ENCODE measurements at regions not wholly inside any gene's neighbourhood (a gene's known extent, or its start where the extent isn't known, plus 50 kb on each side); places are given as distances from the start of the nearest gene placed in this dataset.

GRCh38 chr6:106856227-106856874, 118.2 kb downstream of the CD24 start:
- H3K4me2 ChIP-seq (replicated peaks; ENCODE audit: low read depth, low read length, poor library complexity, severe bottlenecking), result no peak overlapping the region
- ATAC-seq (ENCODE audit: low read depth), result no peak
- no peaks in the 10 kb centered on the region for H3K4me1 ChIP-seq (ENCODE audit: control insufficient read depth in 2 of 2, insufficient read depth in 2 of 2, low read length in 2 of 2)
- H3K36me3 ChIP-seq (replicated peaks in 1 of 2; ENCODE audit: control extremely low read depth in 1 of 2, control insufficient read depth in 1 of 2, extremely low read depth in 1 of 2, insufficient read depth in 2 of 2, low read length in 1 of 2), result no peaks in the 10 kb centered on the region
- H4K20me1 ChIP-seq (ENCODE audit: control insufficient read depth, insufficient read depth, low read length, poor library complexity, severe bottlenecking), result no peaks in the 10 kb centered on the region
- CTCF ChIA-PET, result no interaction called here
- no peaks in the 10 kb centered on the region for H3K27me3 Mint-ChIP-seq
- no peak overlapping the region for H2AFZ ChIP-seq (ENCODE audit: insufficient read depth, low read depth, low read length, poor library complexity, severe bottlenecking)
- DNase-seq, result no peak
- H3K27ac ChIP-seq (ENCODE audit: low read length in 2 of 2), result no peak overlapping the region
- no peak overlapping the region for H3K27ac Mint-ChIP-seq
- intact Hi-C loops (cut with micrococcal nuclease), result no loop called here
- WGBS (ENCODE audit: insufficient coverage), result 92% methylated on average over 5 of the region's 9 CpGs
- no peaks in the 10 kb centered on the region for H3K27me3 ChIP-seq (replicated peaks in 1 of 4; ENCODE audit: control extremely low read depth in 1 of 4, control insufficient read depth in 3 of 4, insufficient read depth in 4 of 4, low read length in 3 of 4)
- H3K9ac ChIP-seq (ENCODE audit: low read length), result no peak overlapping the region
- POLR2A ChIA-PET, result no interaction called here
- no peak for TF ChIP-seq CTCF (IDR thresholded peaks at IDR 0.05)
- TF ChIP-seq EZH2 (IDR thresholded peaks at IDR 0.05; ENCODE audit: borderline replicate concordance, insufficient read depth, low read depth, low read length, poor library complexity, severe bottlenecking), result no peak
- peaks cover 4 to 21% (median 20%) of the 10 kb centered on the region in 3 donors for H3K9me3 ChIP-seq (ENCODE audit: control extremely low read depth in 1 of 3, control insufficient read depth in 2 of 3, insufficient read depth in 1 of 3, low read length in 2 of 3)
- H3K9me3 Mint-ChIP-seq (ENCODE audit: insufficient read depth), result peaks cover 6% of the 10 kb centered on the region
- no peaks in the 10 kb centered on the region for H3K79me2 ChIP-seq (ENCODE audit: control insufficient read depth, insufficient read depth, low read length)
- H3K4me1 Mint-ChIP-seq, result peaks cover 1% of the 10 kb centered on the region
- no peak overlapping the region for H3K4me3 ChIP-seq (ENCODE audit: control extremely low read depth in 1 of 5, extremely low read depth in 1 of 5, insufficient read depth in 1 of 5, low read depth in 2 of 5, low read length in 4 of 5)
- no peak overlapping the region for H3K4me3 Mint-ChIP-seq

- Mint-ChIP-seq H3K4me1 (peaks cover 3% of the 10 kb centered on the region), H3K27me3 (no peaks in the 10 kb centered on the region), H3K27ac (no peak overlapping the region), H3K9me3 (ENCODE audit: insufficient read depth) (no peaks in the 10 kb centered on the region), H3K4me3 (no peak overlapping the region)
- CTCF ChIA-PET, result no interaction called here
- POLR2A ChIA-PET, result no interaction called here
- no peak overlapping the region for H3K9ac ChIP-seq (ENCODE audit: low read length)
- no peaks in the 10 kb centered on the region for H3K79me2 ChIP-seq (ENCODE audit: control insufficient read depth, insufficient read depth, low read length)
- no peak overlapping the region for H2AFZ ChIP-seq (ENCODE audit: insufficient read depth, low read depth, low read length, poor library complexity, severe bottlenecking)
- no peak for TF ChIP-seq CTCF (IDR thresholded peaks at IDR 0.05)
- TF ChIP-seq EZH2 (IDR thresholded peaks at IDR 0.05; ENCODE audit: borderline replicate concordance, insufficient read depth, low read depth, low read length, poor library complexity, severe bottlenecking), result no peak
- no peak overlapping the region for H3K4me3 ChIP-seq (ENCODE audit: control extremely low read depth in 1 of 5, extremely low read depth in 1 of 5, insufficient read depth in 1 of 5, low read depth in 2 of 5, low read length in 4 of 5)
- ATAC-seq (ENCODE audit: low read depth) (no peak), DNase-seq (no peak)
- H4K20me1 ChIP-seq (ENCODE audit: control insufficient read depth, insufficient read depth, low read length, poor library complexity, severe bottlenecking), result no peaks in the 10 kb centered on the region
- H3K9me3 ChIP-seq (ENCODE audit: control extremely low read depth in 1 of 3, control insufficient read depth in 2 of 3, insufficient read depth in 1 of 3, low read length in 2 of 3), result peaks cover 1 to 14% (median 10%) of the 10 kb centered on the region in 3 donors
- intact Hi-C loops (cut with micrococcal nuclease), result no loop called here
- H3K4me2 ChIP-seq (replicated peaks; ENCODE audit: low read depth, low read length, poor library complexity, severe bottlenecking), result no peak overlapping the region
- no peaks in the 10 kb centered on the region for H3K36me3 ChIP-seq (replicated peaks in 1 of 2; ENCODE audit: control extremely low read depth in 1 of 2, control insufficient read depth in 1 of 2, extremely low read depth in 1 of 2, insufficient read depth in 2 of 2, low read length in 1 of 2)
- H3K27me3 ChIP-seq (replicated peaks in 1 of 4; ENCODE audit: control extremely low read depth in 1 of 4, control insufficient read depth in 3 of 4, insufficient read depth in 4 of 4, low read length in 3 of 4), result no peaks in the 10 kb centered on the region
- WGBS (ENCODE audit: insufficient coverage), result 100% methylated on average over 1 of the region's 4 CpGs
- H3K4me1 ChIP-seq (ENCODE audit: control insufficient read depth in 2 of 2, insufficient read depth in 2 of 2, low read length in 2 of 2), result peaks cover 0 to 5% of the 10 kb centered on the region in 2 donors
- no peak overlapping the region for H3K27ac ChIP-seq (ENCODE audit: low read length in 2 of 2)
Measured at GRCh38 chr6:106855117-106855516, 119.4 kb downstream of the CD24 start.
